ENCODE measurements at regions not wholly inside any gene's neighbourhood (a gene's known extent, or its start where the extent isn't known, plus 50 kb on each side); places are given as distances from the start of the nearest gene placed in this dataset.

DNA sequence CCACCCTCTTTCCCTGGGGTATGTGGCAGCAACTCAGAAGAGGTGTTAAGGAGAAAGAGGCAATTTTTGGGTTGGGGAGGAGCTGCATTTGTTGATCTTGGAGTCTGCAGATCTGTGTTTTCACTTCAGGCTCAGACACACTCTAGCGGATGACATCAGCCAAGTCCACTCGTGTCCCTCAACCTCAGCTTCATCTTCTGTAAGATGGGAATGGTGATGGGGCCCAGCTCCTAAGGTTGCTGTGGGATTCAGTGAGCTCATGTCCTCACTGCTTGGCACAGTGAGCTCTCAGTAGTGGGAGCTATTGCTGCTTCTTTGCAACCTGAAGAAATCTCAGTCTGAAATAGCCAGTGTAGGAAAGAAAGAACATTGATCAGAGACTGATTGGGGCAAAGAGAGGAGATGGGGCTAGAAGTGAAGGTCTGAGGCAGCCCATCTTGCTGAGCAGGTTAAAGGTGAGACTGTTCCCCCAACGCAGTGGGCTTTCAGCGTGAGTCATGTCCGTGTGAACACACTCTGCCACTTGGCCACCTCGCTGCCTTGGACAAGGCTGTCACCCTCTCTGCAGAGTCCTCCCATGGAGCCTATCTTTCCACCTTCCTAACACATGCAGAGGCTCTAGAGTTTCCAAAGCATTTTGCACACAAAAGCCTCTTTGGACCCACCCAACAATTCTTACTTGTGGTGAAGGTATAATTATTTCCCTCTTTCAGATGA, 56.0 kb upstream of the CITED4 start:
- TF ChIP-seq, protein P1, sequence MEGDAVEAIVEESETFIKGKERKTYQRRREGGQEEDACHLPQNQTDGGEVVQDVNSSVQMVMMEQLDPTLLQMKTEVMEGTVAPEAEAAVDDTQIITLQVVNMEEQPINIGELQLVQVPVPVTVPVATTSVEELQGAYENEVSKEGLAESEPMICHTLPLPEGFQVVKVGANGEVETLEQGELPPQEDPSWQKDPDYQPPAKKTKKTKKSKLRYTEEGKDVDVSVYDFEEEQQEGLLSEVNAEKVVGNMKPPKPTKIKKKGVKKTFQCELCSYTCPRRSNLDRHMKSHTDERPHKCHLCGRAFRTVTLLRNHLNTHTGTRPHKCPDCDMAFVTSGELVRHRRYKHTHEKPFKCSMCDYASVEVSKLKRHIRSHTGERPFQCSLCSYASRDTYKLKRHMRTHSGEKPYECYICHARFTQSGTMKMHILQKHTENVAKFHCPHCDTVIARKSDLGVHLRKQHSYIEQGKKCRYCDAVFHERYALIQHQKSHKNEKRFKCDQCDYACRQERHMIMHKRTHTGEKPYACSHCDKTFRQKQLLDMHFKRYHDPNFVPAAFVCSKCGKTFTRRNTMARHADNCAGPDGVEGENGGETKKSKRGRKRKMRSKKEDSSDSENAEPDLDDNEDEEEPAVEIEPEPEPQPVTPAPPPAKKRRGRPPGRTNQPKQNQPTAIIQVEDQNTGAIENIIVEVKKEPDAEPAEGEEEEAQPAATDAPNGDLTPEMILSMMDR (IDR thresholded peaks at IDR 0.05), result no peak
- no peak for TF ChIP-seq POLR2A (IDR thresholded peaks at IDR 0.05)
- TF ChIP-seq POLR2AphosphoS5 (IDR thresholded peaks at IDR 0.05), result no peak
- TF ChIP-seq EP300 (IDR thresholded peaks at IDR 0.05), result no peak
